HepG2 (cell line): ENCODE measurements at regions not wholly inside any gene's neighbourhood (a gene's known extent, or its start where the extent isn't known, plus 50 kb on each side); places are given as distances from the start of the nearest gene placed in this dataset.
"Not testable (repeated sequence)": the region's sequence is repeated elsewhere in the genome, so short reads cannot be mapped to it uniquely, and the experiment has no call there.

Experiments
- ATAC-seq: fragments of 200-7000 bp; cut with Tn5 transposase; 3 replicates; pipeline ENCODE4 v1.9.1; 2020; ENCODE audit warnings: mild to moderate bottlenecking, moderate library complexity
- BruUV-seq: library from RNA; stranded (reverse); fragments of 400-500 nt; replicated peaks from 2 replicates; lab custom pipeline; 2021; lab: Mats Ljungman, UMichigan
- CTCF ChIA-PET: fragments of 300-600 bp; formaldehyde crosslinking; extraction: SDS; loops from one replicate; lab custom pipeline; 2021; ENCODE audit warnings: low total read pairs, inconsistent platforms, low intra/inter-chr PET ratio; lab: Yijun Ruan, JAX
- POLR2A ChIA-PET: fragments of 350-600 bp; sonication (Branson Sonifier 250); formaldehyde crosslinking; loops from one replicate; lab custom pipeline; 2020; ENCODE audit warnings: antibody characterized with exemption, inconsistent platforms; lab: Yijun Ruan, JAX
- DNase-seq: peaks from one replicate; pipeline ENCODE4 v3.0.0-alpha.2; 2015; ENCODE audit warnings: low spot score
- FAIRE-seq: peaks from 3 replicates; lab custom pipeline; 2011; peaks lifted over from hg19 to GRCh38; lab: Jason Lieb, UNC
- H2AFZ ChIP-seq: one replicate; pipeline ENCODE4 v1.6.1; 2011; ENCODE audit warnings: low read length, inconsistent platforms
- H3K27ac ChIP-seq: fragments of 300-600 bp; 3 replicates; pipeline ENCODE4 v1.8.0; 2011; ENCODE audit warnings: mixed run types, mild to moderate bottlenecking, mixed read lengths, low read length, inconsistent platforms; ENCODE audit not compliant: insufficient read depth; ENCODE audit errors: extremely low read length
- H3K27me3 ChIP-seq, 2 experiments: fragments of 200-600 bp in 1 of 2; 2 replicates in 1 of 2; 3 replicates in 1 of 2; pipeline versions ENCODE4 v1.6.0 to v1.8.0; 2011; ENCODE audit warnings: low read length in 2 of 2, mild to moderate bottlenecking in 2 of 2, moderate library complexity in 2 of 2, inconsistent platforms in 1 of 2; ENCODE audit not compliant: insufficient read depth in 2 of 2, control insufficient read depth in 1 of 2
- H3K36me3 ChIP-seq, 2 experiments: fragments of 200-600 bp in 1 of 2; replicated peaks in 1 of 2; 2 replicates in 1 of 2; 3 replicates in 1 of 2; pipeline versions ENCODE4 v1.5.1 to v1.8.0; 2011; ENCODE audit warnings: low read length in 2 of 2, inconsistent platforms in 1 of 2; ENCODE audit not compliant: insufficient read depth in 2 of 2, control insufficient read depth in 1 of 2
- H3K4me1 ChIP-seq: 2 replicates; pipeline ENCODE4 v1.5.1; 2012; ENCODE audit warnings: low read length, inconsistent platforms; ENCODE audit not compliant: insufficient read depth
- H3K4me2 ChIP-seq: 2 replicates; pipeline ENCODE4 v1.6.0; 2011; ENCODE audit warnings: low read depth, low read length, inconsistent platforms
- H3K4me3 ChIP-seq, 3 experiments: fragments of 200-600 bp in 1 of 3; sonication (generic), shearing (Covaris generic) in 1 of 3; replicated peaks in 1 of 3; 2 replicates each; pipeline ENCODE4 v1.5.1; 2011 to 2016; ENCODE audit warnings: low read length in 3 of 3, inconsistent platforms in 2 of 3, low read depth in 2 of 3, mild to moderate bottlenecking in 2 of 3, control low read depth in 1 of 3, mixed read lengths in 1 of 3; ENCODE audit not compliant: insufficient read depth in 1 of 3
- H3K79me2 ChIP-seq: one replicate; pipeline ENCODE4 v1.6.1; 2011; ENCODE audit warnings: low read length, inconsistent platforms; ENCODE audit not compliant: insufficient read depth
- H3K9ac ChIP-seq: 2 replicates; pipeline ENCODE4 v1.6.0; 2011; ENCODE audit warnings: mild to moderate bottlenecking, low read depth, low read length, inconsistent platforms; ENCODE audit not compliant: insufficient read depth
- H3K9me3 ChIP-seq: 2 replicates; pipeline ENCODE4 v1.5.1; 2012; ENCODE audit warnings: mild to moderate bottlenecking, low read length
- H4K20me1 ChIP-seq: 2 replicates; pipeline ENCODE4 v1.6.0; 2011; ENCODE audit warnings: inconsistent platforms, mild to moderate bottlenecking, low read length, moderate library complexity; ENCODE audit not compliant: insufficient read depth
- ATF7 ChIP-seq, 2 experiments: fragments of 450-650 bp in 1 of 2; sonication (generic) in 1 of 2; formaldehyde crosslinking in 1 of 2; IDR thresholded peaks; 2 replicates each; pipeline versions ENCODE4 v1.4.0 to v1.6.1; 2016 to 2020; ENCODE audit warnings: antibody characterized with exemption in 1 of 2, mild to moderate bottlenecking in 1 of 2, missing genetic modification reagents in 1 of 2
- MAFF ChIP-seq: IDR thresholded peaks from 2 replicates; pipeline ENCODE4 v1.6.1; 2011; ENCODE audit warnings: low read depth, low read length, improper control_type of control experiment
- MAFK ChIP-seq, 2 experiments: IDR thresholded peaks in 1 of 2; conservative IDR thresholded peaks in 1 of 2; 2 replicates each; pipeline ENCODE4 v1.6.1; 2011; ENCODE audit warnings: improper control_type of control experiment in 2 of 2, low read length in 2 of 2
- WGBS: methylation state at CpG from one replicate; pipeline ENCODE4 v1.1.6; 2017; ENCODE audit warnings: low lambda C conversion rate; 5-methylcytosine and 5-hydroxymethylcytosine counted together
- in situ Hi-C: cut with HindIII; loops from 2 replicates; pipeline ENCODE4 v1.10.0; 2017; ENCODE audit warnings: low pct_unique_long_range_greater_than_20kb; ENCODE audit not compliant: extremely low pct_ligation_motif_present
- intact Hi-C: fragments of 100-400 bp; cut with micrococcal nuclease; formaldehyde crosslinking; loops from one replicate; pipeline ENCODE4 v1.10.0; 2022; ENCODE audit not compliant: unreplicated experiment

DNA sequence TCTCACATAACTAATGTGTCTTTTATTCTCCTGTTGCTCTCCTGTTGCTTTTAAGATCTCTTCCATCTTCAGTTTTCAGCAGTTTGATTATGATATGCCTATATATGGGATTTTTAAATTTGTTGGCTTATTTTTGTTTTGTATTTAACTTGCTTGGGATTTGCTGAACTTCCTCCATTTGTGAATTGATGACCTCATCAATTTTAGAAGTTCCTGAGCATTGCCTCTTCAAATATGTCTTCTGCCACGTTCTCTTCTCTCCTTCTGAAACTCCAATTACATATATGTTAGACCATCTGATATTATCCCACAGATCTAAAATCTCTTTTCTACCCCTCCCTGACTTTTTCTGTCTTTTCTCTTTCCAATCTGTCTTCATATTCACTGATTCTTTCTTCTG is 86.6 kb downstream of the SYT15 start:
- H3K79me2 ChIP-seq; H3K4me1 ChIP-seq; DNase-seq; H2AFZ ChIP-seq; H4K20me1 ChIP-seq; FAIRE-seq; H3K27me3 ChIP-seq; CTCF ChIA-PET; H3K9me3 ChIP-seq; H3K36me3 ChIP-seq; H3K4me3 ChIP-seq; intact Hi-C loops; ATAC-seq; H3K4me2 ChIP-seq; BruUV-seq; H3K27ac ChIP-seq; POLR2A ChIA-PET; in situ Hi-C loops; H3K9ac ChIP-seq; TF ChIP-seq ATF7 (CRISPR knock-in tag; IDR thresholded peaks at IDR 0.05): not testable (repeated sequence)
- peak; percentile 29 to 74; a peak in 2 of 4 replicates for TF ChIP-seq MAFK (conservative IDR thresholded peaks at IDR 0.05 in 1 of 2, IDR thresholded peaks at IDR 0.05 in 1 of 2; ENCODE audit: low read length in 2 of 2)
- TF ChIP-seq ATF7 (IDR thresholded peaks at IDR 0.05), result peak; percentile 36
- peak; percentile 68 for TF ChIP-seq MAFF
- 100% methylated on average over 1 of the region's 1 CpG for WGBS

DNA sequence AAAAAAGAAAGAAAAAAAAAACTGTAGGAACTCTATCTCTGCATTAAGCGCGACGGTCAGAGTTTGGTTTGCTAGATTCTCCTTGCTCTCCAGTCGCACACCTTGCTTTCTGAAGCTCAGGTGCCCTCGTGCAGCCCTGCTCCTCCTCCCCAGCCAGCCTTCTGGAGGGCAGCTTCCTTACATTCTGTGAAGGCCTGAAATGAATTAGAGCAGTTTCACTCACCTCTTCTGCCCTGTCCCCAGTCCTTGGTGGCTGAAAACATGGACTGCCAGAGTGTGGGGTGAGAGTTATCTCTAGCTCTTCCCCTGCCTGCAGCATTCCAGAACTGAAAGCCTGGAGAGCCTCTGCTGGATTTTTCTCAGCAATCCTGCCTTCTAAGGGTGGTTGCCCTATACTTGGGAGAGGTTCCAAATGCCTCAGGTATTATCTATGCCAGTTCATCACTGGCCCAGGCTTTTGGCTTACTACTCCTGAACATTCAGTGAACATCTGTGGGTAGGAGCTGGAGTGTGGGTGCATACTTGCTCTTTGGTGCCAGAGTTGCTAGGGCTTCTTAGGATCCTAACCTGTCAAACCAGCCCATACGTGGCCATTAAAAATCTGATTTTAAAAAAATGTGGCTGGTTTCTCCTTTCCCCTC is 89.5 kb downstream of the SYT15 start:
- H3K79me2 ChIP-seq, in situ Hi-C loops: not testable (repeated sequence)
- WGBS, result 86% methylated on average over 6 of the region's 6 CpGs

DNA sequence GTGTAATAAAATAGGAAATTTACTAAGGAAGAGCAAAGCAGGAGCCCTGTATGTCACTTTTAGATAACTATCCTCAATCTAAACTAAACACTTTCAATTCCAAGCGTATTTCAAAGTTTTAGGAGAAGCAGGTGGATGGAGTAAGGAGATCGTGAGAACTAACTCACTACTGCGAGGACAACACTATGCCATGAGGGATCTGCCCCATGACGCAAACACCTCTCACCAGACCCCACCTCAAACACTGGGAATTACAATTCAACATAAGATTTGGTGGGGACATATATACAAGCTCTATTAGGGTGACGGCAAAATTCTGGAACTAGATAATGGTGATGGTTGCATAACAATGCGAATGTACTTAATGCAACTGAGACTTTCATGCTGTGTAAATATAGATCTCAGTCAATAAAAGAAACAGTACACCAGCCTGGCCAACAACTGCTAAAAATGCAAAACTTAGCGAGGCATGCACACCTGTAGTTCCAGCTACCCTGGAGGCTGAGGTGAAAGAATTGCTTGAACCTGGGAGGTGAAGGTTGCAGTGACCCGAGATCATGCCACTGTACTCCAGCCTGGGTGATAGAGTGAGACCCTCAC is 99.0 kb downstream of the SYT15 start:
- 88% methylated on average over 3 of the region's 8 CpGs for WGBS
- ATAC-seq, H3K36me3 ChIP-seq, H3K4me3 ChIP-seq, H4K20me1 ChIP-seq, DNase-seq, H3K9me3 ChIP-seq, H3K27me3 ChIP-seq, H3K4me1 ChIP-seq, intact Hi-C loops, POLR2A ChIA-PET, H3K79me2 ChIP-seq, BruUV-seq, H3K9ac ChIP-seq, H3K27ac ChIP-seq, H2AFZ ChIP-seq, CTCF ChIA-PET, in situ Hi-C loops, FAIRE-seq, H3K4me2 ChIP-seq: not testable (repeated sequence)

More for the DNA sequence above, 89.5 kb downstream of the SYT15 start:
- H4K20me1 ChIP-seq, H3K4me3 ChIP-seq, H3K27ac ChIP-seq, H3K9me3 ChIP-seq, H3K4me2 ChIP-seq, H3K27me3 ChIP-seq, H3K4me1 ChIP-seq, FAIRE-seq, H3K9ac ChIP-seq, POLR2A ChIA-PET, CTCF ChIA-PET, intact Hi-C loops, DNase-seq, BruUV-seq, H2AFZ ChIP-seq, H3K36me3 ChIP-seq: not testable (repeated sequence)
- ATAC-seq, result peak; percentile 33; the same call in 1 of the 3 replicates

DNA sequence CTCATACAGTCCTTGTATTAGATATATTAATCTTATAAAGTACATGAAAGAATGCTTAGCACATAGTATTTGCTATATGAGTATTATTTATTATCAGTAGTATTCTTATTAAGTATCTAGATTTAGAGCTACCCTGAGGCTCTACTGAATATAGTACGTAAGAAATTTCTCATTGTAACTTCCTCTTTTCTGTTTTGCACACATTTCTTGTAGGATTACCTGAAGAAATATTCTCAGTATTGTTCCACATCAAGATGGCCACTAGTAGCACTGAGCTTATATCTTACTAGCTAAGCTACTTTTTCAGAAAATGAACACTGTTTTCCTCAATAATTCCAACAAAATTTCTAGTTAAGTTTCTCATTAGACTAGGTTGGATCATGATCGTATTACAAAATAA is 112.5 kb downstream of the SYT15 start:
- H3K4me2 ChIP-seq, H3K36me3 ChIP-seq, H3K9me3 ChIP-seq, H4K20me1 ChIP-seq, intact Hi-C loops, ATAC-seq, CTCF ChIA-PET, H3K4me3 ChIP-seq, H3K79me2 ChIP-seq, BruUV-seq, FAIRE-seq, POLR2A ChIA-PET, H3K27me3 ChIP-seq, DNase-seq, in situ Hi-C loops, H3K9ac ChIP-seq, H2AFZ ChIP-seq, H3K27ac ChIP-seq, H3K4me1 ChIP-seq: not testable (repeated sequence)
- WGBS, result no CpG with 5 or more reads among the region's 2 CpGs
